Activated naive CD8-positive, alpha-beta T cell treated with anti-CD3 and anti-CD28 coated beads for 36 hours (primary cell): ENCODE measurements at regions not wholly inside any gene's neighbourhood (a gene's known extent, or its start where the extent isn't known, plus 50 kb on each side); places are given as distances from the start of the nearest gene placed in this dataset.

ENCODE experiments used
- DNase-seq: peaks from one replicate; pipeline ENCODE4 v3.0.0; 2021
- H3K27ac Mint-ChIP-seq: one replicate; pipeline ENCODE4 v1.8.0; 2022; ENCODE audit warnings: mild to moderate bottlenecking, moderate library complexity, mixed read lengths
- H3K27me3 Mint-ChIP-seq: one replicate; pipeline ENCODE4 v1.8.0; 2022; ENCODE audit warnings: mild to moderate bottlenecking, mixed read lengths
- H3K36me3 Mint-ChIP-seq: one replicate; pipeline ENCODE4 v1.8.0; 2021; ENCODE audit warnings: mild to moderate bottlenecking, mixed read lengths
- H3K4me1 Mint-ChIP-seq: one replicate; pipeline ENCODE4 v1.8.0; 2021; ENCODE audit warnings: mixed read lengths
- H3K4me3 Mint-ChIP-seq: one replicate; pipeline ENCODE4 v1.8.0; 2022; ENCODE audit warnings: mild to moderate bottlenecking, moderate library complexity, mixed read lengths
- H3K9me3 Mint-ChIP-seq: one replicate; pipeline ENCODE4 v1.8.0; 2022; ENCODE audit warnings: mixed read lengths

DNA sequence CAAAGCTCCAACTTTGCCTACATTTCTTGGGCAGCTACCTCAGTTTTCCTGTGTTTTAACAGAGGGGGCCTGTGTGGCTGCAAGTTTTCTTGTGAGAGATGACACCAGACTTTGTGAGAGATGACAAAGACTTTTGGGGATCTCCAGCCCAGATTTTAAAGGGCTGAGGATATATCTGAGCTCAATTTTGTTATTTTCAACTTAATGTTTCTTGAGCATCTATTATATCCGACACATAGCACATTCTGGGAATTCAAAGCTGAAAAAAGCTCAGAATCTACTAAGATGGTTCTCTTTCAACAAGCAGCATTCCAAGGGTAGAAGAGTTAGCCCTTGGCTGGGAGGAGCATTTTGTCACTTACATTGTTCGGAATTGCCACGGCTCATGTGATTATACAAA, 53.4 kb upstream of the PTGFRN start:
- Mint-ChIP-seq H3K27me3 (no peaks in the 10 kb centered on the region), H3K9me3 (no peaks in the 10 kb centered on the region), H3K27ac (no peak overlapping the region), H3K4me3 (no peak overlapping the region), H3K4me1 (peaks cover 16% of the 10 kb centered on the region), H3K36me3 (no peaks in the 10 kb centered on the region)
- no peak for DNase-seq

DNA sequence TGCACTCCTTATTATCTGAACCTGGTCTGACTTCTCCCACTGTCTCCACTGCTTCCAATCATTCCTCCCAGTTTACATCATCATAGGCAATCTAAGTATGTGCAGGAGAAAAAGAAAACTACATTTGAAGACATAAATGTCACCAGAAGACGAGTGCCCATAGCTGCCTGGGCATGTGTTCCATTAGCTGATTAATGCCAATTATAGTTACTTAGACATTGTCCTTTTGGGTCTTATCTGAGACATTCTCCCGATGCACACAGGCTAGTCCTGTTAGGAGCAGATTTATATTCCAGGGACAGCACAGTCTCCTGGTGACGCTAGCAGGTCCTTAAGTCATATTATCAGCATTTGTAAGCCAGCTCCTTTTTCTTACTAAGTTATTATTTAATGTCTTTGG, 52.6 kb upstream of the PTGFRN start:
- DNase-seq = no peak
- Mint-ChIP-seq H3K9me3 (no peaks in the 10 kb centered on the region), H3K4me1 (peaks cover 16% of the 10 kb centered on the region), H3K4me3 (no peak overlapping the region), H3K36me3 (no peaks in the 10 kb centered on the region), H3K27me3 (no peaks in the 10 kb centered on the region), H3K27ac (no peak overlapping the region)
